Mucosa of rectum (tissue), 2 donors: ENCODE measurements at regions not wholly inside any gene's neighbourhood (a gene's known extent, or its start where the extent isn't known, plus 50 kb on each side); places are given as distances from the start of the nearest gene placed in this dataset.

Experiments used
- H3K27ac ChIP-seq, 2 donors: one replicate each; pipeline ENCODE4 v1.7.0; 2013; ENCODE audit warnings: inconsistent platforms in 2 of 2, low read depth in 2 of 2, low read length in 2 of 2
- H3K27me3 ChIP-seq, 2 donors: one replicate each; pipeline ENCODE4 v1.7.0; 2013; ENCODE audit warnings: low read length in 2 of 2; ENCODE audit not compliant: control insufficient read depth in 2 of 2, insufficient read depth in 2 of 2
- H3K36me3 ChIP-seq, 2 donors: one replicate each; pipeline ENCODE4 v1.7.0; 2013; ENCODE audit warnings: low read length in 2 of 2; ENCODE audit not compliant: control insufficient read depth in 2 of 2, insufficient read depth in 2 of 2
- H3K4me1 ChIP-seq, 2 donors: one replicate each; pipeline ENCODE4 v1.7.0; 2013; ENCODE audit warnings: low read length in 2 of 2, mild to moderate bottlenecking in 1 of 2; ENCODE audit not compliant: control insufficient read depth in 2 of 2, insufficient read depth in 2 of 2
- H3K4me3 ChIP-seq, 2 donors: one replicate each; pipeline ENCODE4 v1.7.0; 2013; ENCODE audit warnings: low read length in 2 of 2
- H3K9ac ChIP-seq, 2 donors: one replicate each; pipeline ENCODE4 v1.7.0; 2013; ENCODE audit warnings: low read length in 2 of 2, low read depth in 1 of 2, mild to moderate bottlenecking in 1 of 2
- H3K9me3 ChIP-seq, 2 donors: one replicate each; pipeline ENCODE4 v1.7.0; 2013; ENCODE audit warnings: low read length in 2 of 2; ENCODE audit not compliant: control insufficient read depth in 2 of 2
- donor health status: healthy.
- donor health status: Normal muscosa, but diverticular disease.

DNA sequence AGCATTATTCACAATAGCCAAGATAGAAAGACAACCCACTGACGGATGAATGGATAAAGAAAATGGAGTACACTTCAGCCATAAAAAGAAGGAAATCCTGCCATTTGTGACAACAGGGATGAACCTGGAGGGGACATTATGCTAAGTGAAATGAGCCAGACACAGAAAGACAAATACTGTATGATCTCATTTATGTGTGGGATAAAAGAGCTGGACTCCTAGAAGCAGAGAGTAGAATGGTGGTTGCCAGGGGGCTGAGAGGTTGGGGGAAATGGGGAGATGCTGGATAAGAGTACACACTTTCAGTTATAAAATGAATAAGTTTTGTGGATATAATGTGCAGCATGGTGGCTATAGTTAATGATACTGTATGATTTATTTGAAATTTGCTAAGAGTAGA lies 124.4 kb downstream of the SEC23IP start:
- H3K4me1 ChIP-seq: no peaks in the 10 kb centered on the region
- H3K27me3 ChIP-seq: no peaks in the 10 kb centered on the region
- H3K9ac ChIP-seq: no peak overlapping the region
- no peak overlapping the region for H3K27ac ChIP-seq
- H3K9me3 ChIP-seq: no peaks in the 10 kb centered on the region
- no peak overlapping the region for H3K4me3 ChIP-seq
- no peaks in the 10 kb centered on the region for H3K36me3 ChIP-seq

- no peaks in the 10 kb centered on the region for H3K4me1 ChIP-seq
- H3K4me3 ChIP-seq: no peak overlapping the region
- H3K27ac ChIP-seq: no peak overlapping the region
- no peaks in the 10 kb centered on the region for H3K9me3 ChIP-seq
- H3K36me3 ChIP-seq: no peaks in the 10 kb centered on the region
- H3K27me3 ChIP-seq: no peaks in the 10 kb centered on the region
- no peak overlapping the region for H3K9ac ChIP-seq
These were observed 125.3 kb downstream of the SEC23IP start for GRCh38 chr10:120017733-120018417.

- H3K27ac ChIP-seq: no peak overlapping the region
- no peaks in the 10 kb centered on the region for H3K4me1 ChIP-seq
- no peaks in the 10 kb centered on the region for H3K9me3 ChIP-seq
- no peak overlapping the region for H3K4me3 ChIP-seq
- H3K27me3 ChIP-seq: no peaks in the 10 kb centered on the region
- H3K9ac ChIP-seq: no peak overlapping the region
- no peaks in the 10 kb centered on the region for H3K36me3 ChIP-seq
These were observed 126.2 kb downstream of the SEC23IP start for GRCh38 chr10:120018695-120019094.

GRCh38 chr10:120019568-120019967 lies 127.0 kb downstream of the SEC23IP start:
- H3K27me3 ChIP-seq: no peaks in the 10 kb centered on the region
- no peaks in the 10 kb centered on the region for H3K4me1 ChIP-seq
- H3K4me3 ChIP-seq: no peak overlapping the region
- no peaks in the 10 kb centered on the region for H3K9me3 ChIP-seq
- no peaks in the 10 kb centered on the region for H3K36me3 ChIP-seq
- H3K9ac ChIP-seq: no peak overlapping the region
- H3K27ac ChIP-seq: no peak overlapping the region

GRCh38 chr10:120022357-120022756 lies 129.8 kb downstream of the SEC23IP start:
- Histone ChIP-seq H3K9ac (no peak overlapping the region), H3K36me3 (no peaks in the 10 kb centered on the region), H3K4me3 (no peak overlapping the region), H3K4me1 (no peaks in the 10 kb centered on the region), H3K27ac (no peak overlapping the region), H3K27me3 (no peaks in the 10 kb centered on the region), H3K9me3 (no peaks in the 10 kb centered on the region)

- Histone ChIP-seq H3K4me1 (no peaks in the 10 kb centered on the region), H3K27ac (no peak overlapping the region), H3K9ac (no peak overlapping the region), H3K36me3 (no peaks in the 10 kb centered on the region), H3K4me3 (no peak overlapping the region), H3K9me3 (no peaks in the 10 kb centered on the region), H3K27me3 (no peaks in the 10 kb centered on the region)
These were observed 141.7 kb downstream of the SEC23IP start for GRCh38 chr10:120034236-120034635.

GRCh38 chr10:120039046-120039445 lies 146.5 kb downstream of the SEC23IP start:
- Histone ChIP-seq H3K4me1 (no peaks in the 10 kb centered on the region), H3K9ac (no peak overlapping the region), H3K36me3 (no peaks in the 10 kb centered on the region), H3K9me3 (no peaks in the 10 kb centered on the region), H3K4me3 (no peak overlapping the region), H3K27ac (no peak overlapping the region), H3K27me3 (no peaks in the 10 kb centered on the region)

GRCh38 chr10:120039826-120040225 lies 147.3 kb downstream of the SEC23IP start:
- no peak overlapping the region for H3K27ac ChIP-seq
- no peak overlapping the region for H3K9ac ChIP-seq
- no peaks in the 10 kb centered on the region for H3K9me3 ChIP-seq
- H3K4me3 ChIP-seq: no peak overlapping the region
- no peaks in the 10 kb centered on the region for H3K4me1 ChIP-seq
- no peaks in the 10 kb centered on the region for H3K36me3 ChIP-seq
- H3K27me3 ChIP-seq: no peaks in the 10 kb centered on the region

- Histone ChIP-seq H3K9me3 (no peaks in the 10 kb centered on the region), H3K27ac (no peak overlapping the region), H3K27me3 (no peaks in the 10 kb centered on the region), H3K36me3 (no peaks in the 10 kb centered on the region), H3K9ac (no peak overlapping the region), H3K4me3 (no peak overlapping the region), H3K4me1 (no peaks in the 10 kb centered on the region)
These were observed 149.5 kb downstream of the SEC23IP start for GRCh38 chr10:120041807-120042559.

DNA sequence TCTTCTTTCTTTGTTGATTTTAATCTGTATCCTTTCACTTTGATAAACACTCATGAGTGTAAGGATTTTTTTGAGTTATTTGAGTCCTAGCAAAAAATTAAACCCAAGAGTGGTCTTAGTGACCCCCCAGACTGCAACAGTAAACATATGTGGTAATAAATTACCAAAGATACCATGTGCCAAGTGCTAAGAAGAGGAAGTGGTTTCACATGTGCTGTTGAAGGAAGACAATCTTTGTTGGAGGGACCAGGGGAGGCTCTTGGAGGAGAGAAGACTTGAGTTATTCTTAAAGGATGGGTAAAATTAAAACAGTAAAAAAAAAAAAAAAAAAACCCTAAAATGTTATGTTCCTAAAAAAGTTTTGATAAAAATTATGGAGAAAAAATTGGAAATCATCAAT lies 150.2 kb downstream of the SEC23IP start:
- no peaks in the 10 kb centered on the region for H3K36me3 ChIP-seq
- H3K27ac ChIP-seq: no peak overlapping the region
- H3K4me3 ChIP-seq: no peak overlapping the region
- H3K9me3 ChIP-seq: no peaks in the 10 kb centered on the region
- H3K9ac ChIP-seq: no peak overlapping the region
- no peaks in the 10 kb centered on the region for H3K4me1 ChIP-seq
- no peaks in the 10 kb centered on the region for H3K27me3 ChIP-seq
